HG03139 (cell line): ENCODE measurements at regions not wholly inside any gene's neighbourhood (a gene's known extent, or its start where the extent isn't known, plus 50 kb on each side); places are given as distances from the start of the nearest gene placed in this dataset.
"Not testable (repeated sequence)": the region's sequence is repeated elsewhere in the genome, so short reads cannot be mapped to it uniquely, and the experiment has no call there.

ENCODE experiments used
- ATAC-seq: cut with Tn5 transposase; IDR thresholded peaks from one replicate; pipeline ENCODE4 v1.9.1; 2021; ENCODE audit not compliant: unreplicated experiment

- no peak for ATAC-seq
Measured at GRCh38 chr20:56723331-56723730, 94.2 kb downstream of the TFAP2C start.

GRCh38 chr20:56724241-56724757 lies 95.2 kb downstream of the TFAP2C start:
- ATAC-seq: no peak

GRCh38 chr20:56730003-56730402 lies 100.9 kb downstream of the TFAP2C start:
- ATAC-seq: no peak

GRCh38 chr20:56730996-56731395 lies 101.9 kb downstream of the TFAP2C start:
- ATAC-seq: no peak

- ATAC-seq: no peak
Measured at GRCh38 chr20:56731476-56731875, 102.4 kb downstream of the TFAP2C start.

- ATAC-seq: no peak
Measured at GRCh38 chr20:56733967-56734366, 104.9 kb downstream of the TFAP2C start.

GRCh38 chr20:56735084-56735642 lies 106.1 kb downstream of the TFAP2C start:
- no peak for ATAC-seq

GRCh38 chr20:56736285-56736857 lies 107.3 kb downstream of the TFAP2C start:
- no peak for ATAC-seq

GRCh38 chr20:56744325-56744821 lies 115.3 kb downstream of the TFAP2C start:
- not testable (repeated sequence) for ATAC-seq

DNA sequence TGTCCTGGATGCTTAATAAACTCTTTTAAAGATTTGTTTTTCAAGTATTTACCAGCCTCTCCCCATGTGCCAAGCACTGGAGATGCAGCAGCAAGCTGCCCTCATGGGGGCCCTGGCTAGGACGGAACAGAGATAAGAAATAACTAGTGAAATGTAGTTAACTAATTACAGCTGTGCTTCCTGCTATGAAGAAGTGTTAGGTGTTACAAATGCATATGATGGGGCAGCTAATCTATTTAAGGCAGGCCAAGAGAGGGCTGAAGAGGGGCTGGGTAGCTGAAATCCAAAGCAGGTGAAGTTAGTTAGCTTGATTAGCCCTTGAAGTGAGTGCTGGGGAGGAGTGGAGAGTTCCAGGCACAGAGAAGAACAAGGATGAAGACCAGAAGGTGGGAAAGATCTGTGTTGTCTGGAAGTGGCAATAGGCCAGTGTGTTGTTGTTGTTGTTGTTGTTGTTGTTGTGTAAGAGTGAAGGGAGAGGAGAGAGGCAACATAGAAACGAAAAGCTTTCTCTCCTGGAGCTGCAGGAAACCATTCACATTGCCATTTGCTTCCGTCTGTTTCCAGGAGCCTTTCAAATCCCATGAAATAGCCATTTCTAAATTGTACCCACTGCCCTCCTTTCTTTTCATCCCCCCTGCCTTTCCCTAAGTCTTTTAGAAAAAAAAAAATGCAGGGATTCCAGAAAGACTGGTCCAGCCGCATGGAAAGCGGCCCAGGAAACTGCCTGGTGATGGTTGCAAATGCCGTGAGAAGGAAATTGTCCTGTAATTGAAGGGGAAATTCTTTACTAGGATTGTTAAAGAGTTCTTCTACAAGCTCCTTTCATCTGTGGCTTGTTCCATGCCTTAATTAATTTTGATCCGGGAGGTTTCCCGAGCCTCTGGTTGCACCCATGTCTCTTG lies 119.6 kb downstream of the TFAP2C start:
- no peak for ATAC-seq

- no peak for ATAC-seq
Measured at GRCh38 chr20:56750430-56750829, 121.3 kb downstream of the TFAP2C start.

DNA sequence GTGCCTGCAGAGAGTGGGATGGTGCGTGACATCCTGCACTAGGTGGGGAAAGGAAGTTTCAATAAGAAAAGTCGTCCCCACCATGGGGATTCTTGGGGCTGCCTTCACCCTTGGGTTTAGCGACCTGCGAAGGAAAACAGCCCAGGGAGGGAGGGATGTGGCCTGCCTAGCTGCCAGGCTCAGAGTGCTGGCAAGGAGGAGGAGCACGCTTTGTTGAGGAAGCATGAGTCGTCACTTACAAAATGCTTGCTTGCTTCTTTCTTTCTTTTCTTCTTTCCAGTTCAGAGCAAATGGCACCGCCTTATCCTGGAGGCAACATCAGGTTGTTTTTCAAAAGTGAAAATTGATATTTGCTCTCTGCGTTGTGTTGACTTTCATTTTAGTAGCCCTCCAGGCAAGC lies 123.2 kb downstream of the TFAP2C start:
- ATAC-seq: no peak

DNA sequence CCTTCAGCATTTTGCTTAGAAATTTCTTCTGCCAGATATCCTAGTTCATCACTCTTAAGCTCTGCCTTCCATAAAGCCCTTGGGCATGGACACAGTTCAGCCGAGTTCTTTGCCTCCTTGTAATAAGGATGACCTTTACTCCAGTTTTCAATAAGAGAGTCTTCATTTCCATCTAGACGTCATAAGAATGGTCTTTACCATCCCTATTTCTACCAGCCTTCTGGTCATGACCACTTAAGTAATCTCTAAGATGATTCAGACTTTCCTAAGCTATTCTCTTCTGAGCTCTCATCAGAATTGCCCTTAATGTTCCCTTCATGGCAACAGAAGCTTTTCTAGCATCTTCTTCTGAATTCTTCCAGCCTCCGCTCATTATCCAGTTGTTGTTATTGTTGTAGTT lies 126.1 kb downstream of the TFAP2C start:
- ATAC-seq: no peak

- not testable (repeated sequence) for ATAC-seq
Measured at GRCh38 chr20:56756658-56757057, 127.6 kb downstream of the TFAP2C start.

DNA sequence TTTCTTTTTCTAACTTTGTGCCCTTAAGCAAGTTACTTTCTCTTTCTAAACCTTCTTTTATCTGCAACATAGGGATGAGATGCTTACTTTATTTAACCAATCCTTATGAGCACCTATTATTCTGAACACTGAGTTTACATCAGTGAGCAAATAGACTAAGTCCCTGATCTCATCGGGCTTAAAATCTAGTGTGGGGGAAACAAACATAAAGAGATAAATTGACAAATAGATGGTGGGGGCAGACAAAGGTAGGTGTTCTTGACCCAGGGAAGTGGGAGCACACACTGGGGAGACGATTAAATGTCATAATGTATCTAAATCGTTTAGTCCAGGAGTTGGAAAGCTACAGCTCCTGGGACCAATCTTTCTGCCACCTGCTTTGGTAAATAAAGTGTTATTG lies 129.6 kb downstream of the TFAP2C start:
- ATAC-seq: no peak

GRCh38 chr20:56759741-56760278 lies 130.7 kb downstream of the TFAP2C start:
- no peak for ATAC-seq

- no peak for ATAC-seq
Measured at GRCh38 chr20:56760610-56761009, 131.5 kb downstream of the TFAP2C start.

GRCh38 chr20:56761393-56761792 lies 132.3 kb downstream of the TFAP2C start:
- ATAC-seq: no peak

GRCh38 chr20:56762401-56762800 lies 133.3 kb downstream of the TFAP2C start:
- no peak for ATAC-seq

DNA sequence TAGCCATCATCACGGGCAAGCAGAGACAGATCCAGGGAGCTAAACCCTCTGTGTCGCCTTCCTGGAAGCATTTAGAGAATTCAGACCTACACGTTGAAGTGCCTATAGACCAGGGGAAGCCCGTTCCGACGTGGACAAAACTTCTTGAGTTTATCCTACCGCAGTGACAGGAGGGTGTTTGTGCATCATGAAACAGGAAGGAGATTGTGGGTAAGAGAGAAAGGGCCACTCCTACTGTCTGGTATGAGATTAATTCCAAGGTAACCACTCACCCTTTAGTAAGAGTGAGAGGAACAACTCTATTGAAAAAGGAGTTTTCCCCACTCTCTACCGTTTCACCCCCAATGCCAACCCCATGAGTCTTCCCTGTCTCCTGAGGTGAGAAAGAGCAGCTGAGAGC lies 133.7 kb downstream of the TFAP2C start:
- no peak for ATAC-seq

- ATAC-seq: no peak
Measured at GRCh38 chr20:56764671-56765070, 135.6 kb downstream of the TFAP2C start.
